ENCODE measurements at regions not wholly inside any gene's neighbourhood (a gene's known extent, or its start where the extent isn't known, plus 50 kb on each side); places are given as distances from the start of the nearest gene placed in this dataset.

GRCh38 chr14:51328772-51329353 lies 88.8 kb downstream of the TMX1 start:
- TF ChIP-seq FOXM1 (IDR thresholded peaks at IDR 0.05; ENCODE audit: borderline replicate concordance) (no peak), FOXA1 (IDR thresholded peaks at IDR 0.05) (no peak), SP1 (IDR thresholded peaks at IDR 0.05) (no peak), ARNT (IDR thresholded peaks at IDR 0.05) (no peak), FOXK2 (IDR thresholded peaks at IDR 0.05) (no peak)

Measured in HEK293T (cell line).